LNCaP clone FGC (cell line): ENCODE measurements at regions not wholly inside any gene's neighbourhood (a gene's known extent, or its start where the extent isn't known, plus 50 kb on each side); places are given as distances from the start of the nearest gene placed in this dataset.

ENCODE experiments used
- DNase-seq: peaks from one replicate; pipeline ENCODE4 v3.0.0-alpha.2; 2011; ENCODE audit warnings: low read depth
- H3K4me3 ChIP-seq: 2 replicates; pipeline ENCODE4 v1.5.1; 2011; ENCODE audit warnings: mild to moderate bottlenecking, low read depth, low read length, control low read depth
- TF ChIP-seq, protein P1 (sequence below): IDR thresholded peaks from 2 replicates; pipeline ENCODE4 v1.5.1; 2012; ENCODE audit warnings: mild to moderate bottlenecking; ENCODE audit not compliant: control insufficient read depth, insufficient read depth; ENCODE audit errors: extremely low read depth

DNA sequence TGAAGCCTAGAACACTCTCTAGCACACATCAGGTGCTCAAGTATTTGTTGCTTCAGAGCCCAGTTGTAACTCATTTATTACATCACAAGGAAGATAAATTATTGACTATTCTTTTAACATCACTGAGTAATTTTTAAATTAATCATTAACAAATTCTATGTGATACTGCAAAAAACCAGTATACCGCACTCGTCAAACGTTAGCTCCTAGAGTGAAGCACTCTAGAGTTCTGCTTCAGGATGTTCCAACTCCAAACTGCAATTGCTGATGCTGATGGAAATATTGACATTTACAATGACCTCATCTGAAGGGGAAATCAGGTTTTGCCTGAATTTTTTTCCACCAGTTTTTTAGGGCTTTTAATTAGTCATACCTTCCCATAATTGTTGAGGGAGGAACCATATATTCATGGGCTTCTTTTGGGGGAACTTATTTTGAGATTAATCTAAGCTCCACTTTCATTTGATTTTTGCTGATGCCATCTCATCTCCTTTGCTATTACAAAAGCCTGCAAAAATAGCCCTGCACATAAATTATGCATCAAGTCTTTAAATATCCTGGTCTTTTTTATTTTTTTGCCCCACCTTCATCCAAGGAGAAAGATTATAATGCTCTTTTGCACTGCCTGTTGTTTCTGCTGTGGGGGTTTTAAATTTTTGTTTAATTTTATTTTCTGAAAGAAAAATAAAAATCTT lies 123.0 kb upstream of the STAC start:
- DNase-seq, result no peak
- no peak overlapping the region for H3K4me3 ChIP-seq
- TF ChIP-seq, protein P1, sequence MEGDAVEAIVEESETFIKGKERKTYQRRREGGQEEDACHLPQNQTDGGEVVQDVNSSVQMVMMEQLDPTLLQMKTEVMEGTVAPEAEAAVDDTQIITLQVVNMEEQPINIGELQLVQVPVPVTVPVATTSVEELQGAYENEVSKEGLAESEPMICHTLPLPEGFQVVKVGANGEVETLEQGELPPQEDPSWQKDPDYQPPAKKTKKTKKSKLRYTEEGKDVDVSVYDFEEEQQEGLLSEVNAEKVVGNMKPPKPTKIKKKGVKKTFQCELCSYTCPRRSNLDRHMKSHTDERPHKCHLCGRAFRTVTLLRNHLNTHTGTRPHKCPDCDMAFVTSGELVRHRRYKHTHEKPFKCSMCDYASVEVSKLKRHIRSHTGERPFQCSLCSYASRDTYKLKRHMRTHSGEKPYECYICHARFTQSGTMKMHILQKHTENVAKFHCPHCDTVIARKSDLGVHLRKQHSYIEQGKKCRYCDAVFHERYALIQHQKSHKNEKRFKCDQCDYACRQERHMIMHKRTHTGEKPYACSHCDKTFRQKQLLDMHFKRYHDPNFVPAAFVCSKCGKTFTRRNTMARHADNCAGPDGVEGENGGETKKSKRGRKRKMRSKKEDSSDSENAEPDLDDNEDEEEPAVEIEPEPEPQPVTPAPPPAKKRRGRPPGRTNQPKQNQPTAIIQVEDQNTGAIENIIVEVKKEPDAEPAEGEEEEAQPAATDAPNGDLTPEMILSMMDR, result no peak

DNA sequence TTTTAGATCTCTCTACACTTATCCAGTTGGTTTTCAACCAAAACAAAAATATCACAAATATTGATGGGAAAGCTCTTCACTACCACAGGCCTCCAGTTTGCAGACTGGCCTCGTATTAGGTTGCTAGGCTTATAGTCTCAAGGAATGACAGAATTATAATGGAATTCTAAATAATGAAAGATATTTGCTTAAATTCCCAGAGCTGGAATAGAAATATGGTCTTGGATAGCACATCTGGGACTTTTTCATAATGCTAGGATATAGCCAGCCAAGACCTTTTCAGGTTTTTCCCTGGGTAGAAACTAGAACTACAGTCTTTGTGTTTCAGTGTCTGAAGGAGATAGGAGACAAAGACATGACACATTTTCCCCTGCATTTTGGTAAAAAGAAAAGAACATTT lies 121.9 kb upstream of the STAC start:
- DNase-seq, result no peak

DNA sequence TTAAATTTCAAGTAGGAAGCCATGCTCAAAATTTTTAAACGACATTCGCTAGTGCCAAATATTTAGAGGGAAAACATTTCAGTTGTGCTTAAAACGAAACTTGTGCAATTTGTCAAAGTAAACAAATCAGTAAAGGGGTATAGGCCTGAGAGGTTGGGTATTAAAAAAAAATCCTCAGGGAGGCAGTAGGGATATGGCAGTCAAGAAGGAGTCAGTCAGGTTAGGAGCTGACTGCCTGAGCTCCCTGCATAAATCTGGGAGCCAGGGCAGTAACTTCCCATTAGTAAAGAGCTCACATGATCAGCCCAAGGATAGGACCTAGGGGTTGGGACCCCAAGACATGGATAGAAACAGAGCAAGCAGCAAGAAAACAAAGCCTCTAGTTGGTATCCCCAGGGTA lies 120.7 kb upstream of the STAC start:
- no peak overlapping the region for H3K4me3 ChIP-seq
- TF ChIP-seq, protein P1, result no peak
- DNase-seq, result no peak

More for the DNA sequence above, 121.9 kb upstream of the STAC start:
- TF ChIP-seq, protein P1, result no peak
- H3K4me3 ChIP-seq, result no peak overlapping the region

DNA sequence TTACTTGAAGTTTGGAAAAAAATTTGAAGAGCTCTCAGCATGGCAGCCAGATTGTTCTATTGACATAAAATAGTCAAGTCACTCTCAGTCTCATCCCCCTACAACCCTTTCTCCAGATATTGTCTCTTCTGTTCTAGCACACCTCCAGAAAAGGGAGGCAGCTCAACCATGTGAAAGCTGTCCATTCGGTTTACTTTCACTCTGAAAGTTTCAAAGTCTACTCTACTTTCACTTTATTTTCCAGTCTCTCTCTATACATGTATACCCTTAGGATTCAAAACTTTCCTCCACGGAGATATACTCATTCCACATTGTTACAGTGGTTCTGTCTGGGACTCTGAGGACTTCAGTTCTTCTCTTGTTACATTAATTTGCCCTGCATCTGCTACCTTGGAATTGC lies 111.0 kb upstream of the STAC start:
- H3K4me3 ChIP-seq, result no peak overlapping the region
- DNase-seq, result no peak
- TF ChIP-seq, protein P1, result no peak

DNA sequence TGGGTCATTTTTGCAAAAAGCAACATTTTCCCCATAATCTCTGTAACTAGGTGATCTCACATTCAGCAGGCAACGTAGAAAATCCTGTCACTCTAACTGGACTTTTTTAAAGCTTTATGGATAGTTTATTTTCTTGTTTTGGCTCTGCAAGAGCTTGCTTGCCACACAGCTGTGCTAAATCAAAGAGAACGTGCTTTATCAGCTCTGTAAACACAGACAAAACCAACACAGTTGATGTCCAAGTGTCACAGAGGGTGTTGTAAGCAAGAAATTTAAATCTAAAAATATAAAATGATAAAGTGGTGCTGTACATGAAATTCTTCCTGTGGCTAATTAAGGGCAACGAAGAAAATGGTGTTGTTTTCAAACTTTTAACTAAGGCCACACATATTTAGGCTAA lies 97.5 kb upstream of the STAC start:
- peak; percentile 37 for DNase-seq
- TF ChIP-seq, protein P1, result no peak
- no peak overlapping the region for H3K4me3 ChIP-seq

DNA sequence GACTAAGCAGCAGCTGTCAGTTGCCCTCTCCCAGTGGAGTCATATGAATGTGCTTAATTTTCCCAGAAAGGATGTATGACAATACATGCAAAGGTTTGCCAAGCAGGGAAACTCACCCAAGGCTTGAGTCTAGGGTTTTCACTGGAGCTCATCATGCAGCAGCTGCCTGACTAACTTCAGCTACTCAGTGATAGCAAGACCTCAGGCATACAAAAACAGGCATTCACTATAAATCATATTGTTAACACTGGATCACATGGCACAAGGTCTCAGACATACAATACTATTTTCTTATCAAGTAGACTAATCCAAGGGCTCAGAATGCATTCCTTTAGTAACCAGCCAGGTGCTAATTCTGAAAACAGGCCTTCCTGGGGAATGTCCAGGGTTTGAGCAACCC lies 85.0 kb upstream of the STAC start:
- no peak overlapping the region for H3K4me3 ChIP-seq
- TF ChIP-seq, protein P1, result no peak
- no peak for DNase-seq

DNA sequence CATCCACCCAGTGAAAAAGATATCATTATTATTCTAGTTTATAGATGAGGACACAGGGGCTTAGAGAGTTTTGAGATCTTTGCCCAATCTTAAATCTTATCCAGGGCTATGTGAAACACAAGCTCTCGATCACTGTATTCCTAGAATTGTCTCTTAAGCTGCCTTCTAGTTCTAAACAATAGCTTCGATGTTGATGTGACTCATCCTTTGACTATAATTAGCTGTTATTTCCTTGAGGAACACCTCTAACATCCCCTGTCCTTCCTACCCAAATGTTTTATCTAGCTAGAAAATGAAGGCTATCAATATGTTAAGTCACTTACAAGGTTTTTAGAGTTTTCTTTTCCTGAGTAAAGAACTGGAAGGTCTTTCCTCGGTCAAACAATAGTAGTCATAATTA lies 83.1 kb upstream of the STAC start:
- no peak for DNase-seq
- TF ChIP-seq, protein P1, result no peak
- no peak overlapping the region for H3K4me3 ChIP-seq
